ENCODE measurements at regions not wholly inside any gene's neighbourhood (a gene's known extent, or its start where the extent isn't known, plus 50 kb on each side); places are given as distances from the start of the nearest gene placed in this dataset.

- DNase-seq (ENCODE audit: low read depth) (no peak), FAIRE-seq (no peak)
- H3K36me3 ChIP-seq (ENCODE audit: control insufficient read depth, insufficient read depth, low read length): no peaks in the 10 kb centered on the region
- TF ChIP-seq, protein P1, sequence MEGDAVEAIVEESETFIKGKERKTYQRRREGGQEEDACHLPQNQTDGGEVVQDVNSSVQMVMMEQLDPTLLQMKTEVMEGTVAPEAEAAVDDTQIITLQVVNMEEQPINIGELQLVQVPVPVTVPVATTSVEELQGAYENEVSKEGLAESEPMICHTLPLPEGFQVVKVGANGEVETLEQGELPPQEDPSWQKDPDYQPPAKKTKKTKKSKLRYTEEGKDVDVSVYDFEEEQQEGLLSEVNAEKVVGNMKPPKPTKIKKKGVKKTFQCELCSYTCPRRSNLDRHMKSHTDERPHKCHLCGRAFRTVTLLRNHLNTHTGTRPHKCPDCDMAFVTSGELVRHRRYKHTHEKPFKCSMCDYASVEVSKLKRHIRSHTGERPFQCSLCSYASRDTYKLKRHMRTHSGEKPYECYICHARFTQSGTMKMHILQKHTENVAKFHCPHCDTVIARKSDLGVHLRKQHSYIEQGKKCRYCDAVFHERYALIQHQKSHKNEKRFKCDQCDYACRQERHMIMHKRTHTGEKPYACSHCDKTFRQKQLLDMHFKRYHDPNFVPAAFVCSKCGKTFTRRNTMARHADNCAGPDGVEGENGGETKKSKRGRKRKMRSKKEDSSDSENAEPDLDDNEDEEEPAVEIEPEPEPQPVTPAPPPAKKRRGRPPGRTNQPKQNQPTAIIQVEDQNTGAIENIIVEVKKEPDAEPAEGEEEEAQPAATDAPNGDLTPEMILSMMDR (IDR thresholded peaks at IDR 0.05; ENCODE audit: insufficient read depth, low read length, severe bottlenecking): no peak
- H3K27me3 ChIP-seq (ENCODE audit: control insufficient read depth, insufficient read depth, low read length): no peaks in the 10 kb centered on the region
- no peak overlapping the region for H3K4me3 ChIP-seq (ENCODE audit: low read depth, low read length)
Measured at GRCh38 chr10:117619707-117620405, 77.3 kb downstream of the EMX2 start.

- H3K36me3 ChIP-seq (ENCODE audit: control insufficient read depth, insufficient read depth, low read length): no peaks in the 10 kb centered on the region
- H3K27me3 ChIP-seq (ENCODE audit: control insufficient read depth, insufficient read depth, low read length): no peaks in the 10 kb centered on the region
- H3K4me3 ChIP-seq (ENCODE audit: low read depth, low read length): no peak overlapping the region
- FAIRE-seq: no peak
- DNase-seq (ENCODE audit: low read depth): no peak
- TF ChIP-seq, protein P1 (IDR thresholded peaks at IDR 0.05; ENCODE audit: insufficient read depth, low read length, severe bottlenecking): no peak
Measured at GRCh38 chr10:117621196-117621595, 78.7 kb downstream of the EMX2 start.

DNA sequence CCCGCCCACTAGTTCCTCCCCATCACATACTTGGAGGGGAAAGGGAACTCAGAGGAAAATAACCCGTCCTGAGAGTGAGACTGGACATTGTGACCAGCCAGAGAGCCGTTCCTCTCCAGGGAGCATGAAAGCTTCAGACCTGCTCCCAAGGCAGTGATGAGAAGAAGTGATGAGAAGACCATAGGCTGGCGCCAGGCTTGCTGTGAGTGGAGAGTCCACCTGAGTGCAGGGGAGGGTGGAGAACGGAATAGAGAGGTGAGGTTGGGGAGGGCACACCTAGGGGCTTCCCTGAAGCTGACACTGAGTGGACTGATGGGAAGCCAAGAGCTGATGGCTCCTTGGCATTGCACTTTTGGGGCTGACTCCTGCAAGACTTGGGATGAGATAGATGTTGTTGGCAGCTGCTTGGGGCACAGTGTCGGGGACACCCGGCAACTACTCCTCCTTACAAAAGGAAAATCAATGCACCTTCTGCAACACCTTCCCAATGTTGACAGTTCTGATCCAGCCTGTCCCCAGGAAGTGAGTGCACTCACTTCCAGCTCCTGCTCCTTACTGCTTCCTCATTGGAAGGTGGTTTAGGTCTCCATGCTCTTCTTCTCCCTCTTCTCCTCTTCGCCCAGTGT, 79.4 kb downstream of the EMX2 start:
- DNase-seq (ENCODE audit: low read depth): no peak
- no peaks in the 10 kb centered on the region for H3K27me3 ChIP-seq (ENCODE audit: control insufficient read depth, insufficient read depth, low read length)
- H3K4me3 ChIP-seq (ENCODE audit: low read depth, low read length): no peak overlapping the region
- TF ChIP-seq, protein P1 (IDR thresholded peaks at IDR 0.05; ENCODE audit: insufficient read depth, low read length, severe bottlenecking): no peak
- H3K36me3 ChIP-seq (ENCODE audit: control insufficient read depth, insufficient read depth, low read length): no peaks in the 10 kb centered on the region
- FAIRE-seq: no peak

GRCh38 chr10:117622471-117623184, 80.1 kb downstream of the EMX2 start:
- DNase-seq (ENCODE audit: low read depth) (no peak), FAIRE-seq (no peak)
- no peaks in the 10 kb centered on the region for H3K36me3 ChIP-seq (ENCODE audit: control insufficient read depth, insufficient read depth, low read length)
- H3K27me3 ChIP-seq (ENCODE audit: control insufficient read depth, insufficient read depth, low read length): no peaks in the 10 kb centered on the region
- no peak overlapping the region for H3K4me3 ChIP-seq (ENCODE audit: low read depth, low read length)
- TF ChIP-seq, protein P1 (IDR thresholded peaks at IDR 0.05; ENCODE audit: insufficient read depth, low read length, severe bottlenecking): no peak

DNA sequence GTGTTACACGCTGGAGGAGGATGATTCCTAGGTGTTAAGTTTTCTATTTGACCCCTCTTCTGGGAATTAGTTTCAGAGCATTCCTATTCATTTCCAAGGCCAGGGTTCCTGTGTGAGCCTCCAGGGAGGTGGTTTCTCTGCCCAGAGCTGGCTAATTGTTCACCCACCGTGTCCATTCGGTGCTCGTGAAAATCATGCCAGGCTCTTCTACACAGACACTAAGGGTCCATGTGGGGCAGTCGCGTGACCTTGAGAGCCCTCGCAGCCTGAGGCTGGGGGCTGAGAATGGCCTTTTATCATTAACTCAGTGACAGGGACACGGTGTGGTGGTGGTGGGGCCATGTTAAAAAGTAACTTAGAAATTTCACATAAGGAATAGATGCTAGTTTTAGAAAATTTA, 83.7 kb downstream of the EMX2 start:
- Histone ChIP-seq H3K27me3 (ENCODE audit: control insufficient read depth, insufficient read depth, low read length) (no peaks in the 10 kb centered on the region), H3K36me3 (ENCODE audit: control insufficient read depth, insufficient read depth, low read length) (no peaks in the 10 kb centered on the region), H3K4me3 (ENCODE audit: low read depth, low read length) (no peak overlapping the region)
- DNase-seq (ENCODE audit: low read depth) (no peak), FAIRE-seq (no peak)
- TF ChIP-seq, protein P1 (IDR thresholded peaks at IDR 0.05; ENCODE audit: insufficient read depth, low read length, severe bottlenecking): no peak
